AG09319 (cell line): ENCODE measurements at regions not wholly inside any gene's neighbourhood (a gene's known extent, or its start where the extent isn't known, plus 50 kb on each side); places are given as distances from the start of the nearest gene placed in this dataset.

ENCODE experiments used
- DNase-seq: peaks from one replicate; pipeline ENCODE4 v3.0.0-alpha.2; 2010; ENCODE audit warnings: low read depth; ENCODE audit errors: extremely low read depth
- TF ChIP-seq, protein P1 (sequence below): IDR thresholded peaks from 2 replicates; pipeline ENCODE4 v1.5.1; 2011; ENCODE audit warnings: low read depth, mild to moderate bottlenecking, inconsistent platforms, low read length, moderate library complexity

DNA sequence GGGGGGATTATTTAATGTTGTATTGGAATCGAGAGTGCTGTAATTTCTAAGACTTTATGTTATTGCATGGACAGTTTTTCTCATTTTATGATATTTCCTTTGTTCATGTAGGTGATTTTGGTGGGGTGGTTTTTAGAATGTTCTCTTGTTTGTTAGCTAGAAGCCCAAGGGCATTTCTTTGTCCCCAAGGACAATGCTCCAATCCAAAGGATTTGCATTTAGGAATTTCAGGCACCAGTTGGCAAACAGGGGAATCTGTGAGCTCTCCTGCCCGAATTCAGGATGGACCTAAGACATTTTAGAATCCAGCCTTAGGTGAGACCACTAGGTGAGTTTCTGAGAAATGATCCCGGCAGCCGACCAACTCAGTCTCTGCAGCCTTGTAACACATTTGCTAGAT, 324.9 kb downstream of the KCNRG start:
- TF ChIP-seq, protein P1, sequence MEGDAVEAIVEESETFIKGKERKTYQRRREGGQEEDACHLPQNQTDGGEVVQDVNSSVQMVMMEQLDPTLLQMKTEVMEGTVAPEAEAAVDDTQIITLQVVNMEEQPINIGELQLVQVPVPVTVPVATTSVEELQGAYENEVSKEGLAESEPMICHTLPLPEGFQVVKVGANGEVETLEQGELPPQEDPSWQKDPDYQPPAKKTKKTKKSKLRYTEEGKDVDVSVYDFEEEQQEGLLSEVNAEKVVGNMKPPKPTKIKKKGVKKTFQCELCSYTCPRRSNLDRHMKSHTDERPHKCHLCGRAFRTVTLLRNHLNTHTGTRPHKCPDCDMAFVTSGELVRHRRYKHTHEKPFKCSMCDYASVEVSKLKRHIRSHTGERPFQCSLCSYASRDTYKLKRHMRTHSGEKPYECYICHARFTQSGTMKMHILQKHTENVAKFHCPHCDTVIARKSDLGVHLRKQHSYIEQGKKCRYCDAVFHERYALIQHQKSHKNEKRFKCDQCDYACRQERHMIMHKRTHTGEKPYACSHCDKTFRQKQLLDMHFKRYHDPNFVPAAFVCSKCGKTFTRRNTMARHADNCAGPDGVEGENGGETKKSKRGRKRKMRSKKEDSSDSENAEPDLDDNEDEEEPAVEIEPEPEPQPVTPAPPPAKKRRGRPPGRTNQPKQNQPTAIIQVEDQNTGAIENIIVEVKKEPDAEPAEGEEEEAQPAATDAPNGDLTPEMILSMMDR = no peak
- DNase-seq = no peak

DNA sequence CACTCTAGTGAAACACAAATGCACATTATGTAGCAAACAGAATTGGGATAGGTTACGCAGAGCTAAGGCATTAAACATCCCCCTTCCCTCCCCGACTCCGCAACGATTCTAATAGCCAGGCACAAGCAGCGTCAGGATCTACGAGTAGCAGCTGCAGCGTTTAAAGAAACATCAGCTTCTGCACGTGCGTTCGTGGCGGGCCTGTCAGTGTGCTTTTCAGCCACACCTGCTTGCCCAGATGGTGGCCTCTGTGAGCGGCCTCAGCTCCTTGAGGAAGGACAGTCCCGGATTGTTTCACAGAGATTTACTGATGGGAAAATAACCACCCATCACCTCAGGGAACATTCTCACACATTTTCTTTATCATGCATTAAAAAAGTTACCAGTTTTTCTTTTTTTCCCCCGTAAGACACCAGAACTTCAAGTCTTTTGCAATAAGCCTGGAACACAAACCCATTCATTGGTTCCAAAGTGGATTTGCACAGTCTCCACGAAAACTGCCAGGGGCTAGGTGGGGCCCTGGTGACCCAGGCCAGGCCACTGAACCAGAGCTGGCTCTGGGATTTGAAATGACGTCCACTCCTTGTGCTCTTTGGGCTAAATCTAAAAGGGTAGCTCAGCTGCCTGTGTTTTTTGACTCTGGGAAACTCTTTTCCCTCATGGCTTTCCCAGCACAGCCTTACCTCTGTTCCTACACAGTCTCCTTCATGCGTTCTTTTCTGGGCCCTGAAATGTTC, 325.5 kb downstream of the KCNRG start:
- no peak for DNase-seq
- TF ChIP-seq, protein P1 = no peak

DNA sequence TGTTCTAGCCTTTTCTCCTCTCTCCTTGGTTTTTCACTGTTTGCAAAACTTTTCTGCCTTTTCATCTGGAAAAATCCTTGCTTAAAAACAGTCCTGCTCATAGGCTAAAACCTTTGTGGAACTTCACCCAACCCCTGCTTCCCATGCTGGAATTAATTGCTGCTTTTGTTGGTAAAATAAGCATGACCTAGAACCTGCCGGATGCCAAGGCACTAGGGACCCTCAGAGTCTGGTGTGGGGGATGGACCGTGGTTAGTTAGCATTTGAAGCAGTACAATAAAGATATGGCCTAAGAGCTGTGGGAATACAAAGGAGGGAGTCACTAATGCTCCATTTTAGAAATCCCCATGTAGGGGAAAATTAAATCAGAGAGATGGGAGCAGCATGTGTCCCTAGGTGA, 326.3 kb downstream of the KCNRG start:
- TF ChIP-seq, protein P1 = no peak
- DNase-seq = no peak

DNA sequence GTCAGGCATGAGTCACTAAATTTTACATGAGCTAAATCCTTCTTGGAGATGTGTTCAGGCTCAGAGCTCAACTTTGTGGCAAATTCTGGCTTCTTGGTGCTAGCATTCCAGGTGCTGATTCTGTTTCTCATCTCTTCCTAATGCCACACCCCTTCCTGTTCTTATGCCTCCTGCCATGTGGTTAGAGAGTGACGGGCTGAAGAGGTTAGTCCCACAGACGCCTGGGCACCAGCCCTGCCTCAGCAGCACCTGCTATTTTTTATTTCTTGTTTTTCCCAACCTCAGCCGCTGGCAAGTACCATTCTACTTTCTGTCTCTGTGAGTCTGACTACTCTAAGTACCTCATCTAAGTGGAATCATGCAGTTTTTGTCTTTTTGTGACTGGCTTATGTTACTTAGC, 329.5 kb downstream of the KCNRG start:
- no peak for DNase-seq
- TF ChIP-seq, protein P1 = no peak

DNA sequence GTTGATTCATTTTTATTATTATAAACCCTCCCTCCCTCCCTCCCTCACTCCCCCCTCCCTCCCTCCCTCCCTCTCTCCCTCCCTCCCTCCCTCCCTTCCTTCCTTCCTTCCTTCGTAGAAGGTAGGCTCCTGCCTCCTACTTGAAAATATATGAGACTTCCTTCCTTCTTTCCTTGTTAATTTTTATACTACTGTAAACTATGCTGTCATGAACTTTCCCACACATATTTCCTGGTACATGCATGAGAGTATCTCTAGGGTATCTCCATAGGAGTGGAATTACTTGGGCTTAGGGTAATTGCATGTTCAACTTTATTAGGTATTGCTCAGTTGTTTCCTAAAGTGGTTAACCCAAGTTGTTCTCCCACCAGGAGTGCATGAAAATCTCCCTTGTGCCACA, 330.6 kb downstream of the KCNRG start:
- no peak for DNase-seq
- TF ChIP-seq, protein P1 = no peak

DNA sequence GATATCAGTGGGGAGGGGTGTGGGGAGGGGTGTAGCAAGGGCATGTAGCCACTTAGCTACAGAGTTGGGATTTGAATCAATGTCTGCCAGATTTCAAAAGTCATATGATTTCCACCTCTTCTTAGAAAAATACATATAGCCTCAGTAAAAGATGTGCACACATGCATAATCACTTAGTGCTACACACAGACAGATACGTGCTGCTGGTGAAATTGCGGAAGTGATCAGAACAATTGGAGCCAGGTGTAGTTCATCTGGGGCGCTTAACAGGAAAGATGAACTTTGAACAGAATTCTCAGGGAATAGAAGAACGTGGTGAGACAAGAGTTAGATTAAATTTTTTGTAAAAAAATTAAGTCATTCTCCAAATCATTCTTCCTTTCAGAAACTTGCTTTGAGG, 333.1 kb downstream of the KCNRG start:
- DNase-seq = no peak
- TF ChIP-seq, protein P1 = no peak

DNA sequence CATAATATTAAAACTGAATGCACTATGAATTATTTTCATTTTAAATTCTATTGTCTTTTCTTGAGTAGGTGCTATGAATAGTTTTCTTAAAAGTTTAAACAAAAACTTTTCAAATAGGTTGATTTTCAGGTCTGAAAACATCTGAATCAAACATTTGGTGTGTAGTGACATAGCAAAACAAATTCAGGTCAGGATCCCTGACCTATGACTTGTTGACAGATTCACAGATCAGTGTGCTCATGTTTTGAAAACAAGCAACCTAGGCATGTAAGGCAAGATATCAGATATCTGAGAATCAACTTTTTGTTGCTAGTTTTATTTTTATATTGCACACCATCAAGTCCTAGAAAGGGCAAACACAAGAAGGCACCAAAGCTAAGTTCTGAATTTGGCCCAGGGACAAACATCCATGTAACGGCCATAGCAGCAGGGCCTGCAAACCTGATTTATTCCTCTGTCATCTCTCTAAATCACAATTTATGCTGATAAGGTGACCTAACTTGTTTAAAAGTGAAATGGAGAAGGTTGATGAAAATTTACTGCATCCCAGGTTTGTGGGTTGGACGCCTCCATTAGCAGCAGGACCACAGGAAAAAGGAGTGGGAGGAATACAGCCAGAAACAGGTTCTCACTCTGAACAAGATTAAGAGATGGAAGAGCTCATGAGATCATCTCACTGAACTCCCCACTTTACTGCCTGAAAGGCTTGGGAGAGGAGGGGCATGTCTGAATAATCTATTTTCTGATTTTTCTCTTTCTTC, 337.7 kb downstream of the KCNRG start:
- TF ChIP-seq, protein P1 = no peak
- no peak for DNase-seq
